ENCODE measurements at regions not wholly inside any gene's neighbourhood (a gene's known extent, or its start where the extent isn't known, plus 50 kb on each side); places are given as distances from the start of the nearest gene placed in this dataset.

DNA sequence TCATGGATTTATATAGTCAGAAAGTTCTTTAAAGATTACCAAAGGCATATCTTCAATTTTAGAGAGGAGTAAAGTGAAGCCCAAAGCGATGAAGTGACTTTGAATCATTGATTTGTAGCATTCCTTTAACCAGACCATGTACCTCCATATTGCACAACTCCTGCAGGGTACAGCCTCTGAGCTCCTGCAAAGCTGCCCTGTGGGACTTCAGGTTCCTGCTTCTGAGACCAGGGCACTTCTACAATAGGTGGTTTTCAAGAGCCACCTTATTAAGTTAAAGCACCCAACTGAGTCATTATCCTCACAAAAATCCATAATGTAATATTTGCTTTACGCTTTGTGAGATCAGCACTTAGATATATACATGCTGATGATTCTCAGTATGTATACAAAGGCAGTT is 270.7 kb upstream of the RGS17 start:
- no peak overlapping the region for H3K27ac ChIP-seq (ENCODE audit: low read depth, low read length, poor library complexity, severe bottlenecking)
- TF ChIP-seq CTCF (conservative IDR thresholded peaks at IDR 0.05; ENCODE audit: low read length) (no peak), EZH2phosphoT487 (IDR thresholded peaks at IDR 0.05; ENCODE audit: borderline replicate concordance, low read depth, low read length) (no peak)
- no peaks in the 10 kb centered on the region for H3K4me1 ChIP-seq (ENCODE audit: insufficient read depth, low read length, poor library complexity, severe bottlenecking)
- no peaks in the 10 kb centered on the region for H4K20me1 ChIP-seq (ENCODE audit: insufficient read depth, low read length)
- no peaks in the 10 kb centered on the region for H3K79me2 ChIP-seq (ENCODE audit: insufficient read depth, low read depth, low read length)
- H3K4me2 ChIP-seq (ENCODE audit: low read length): no peak overlapping the region
- ChIA-PET POLR2A (no interaction called here), CTCF (ENCODE audit: unreplicated experiment) (no interaction called here)
- BruUV-seq (replicated peaks): no TSS peak
- no peaks in the 10 kb centered on the region for H3K9me2 ChIP-seq (ENCODE audit: insufficient read depth, low read length)
- no peak overlapping the region for H2AFZ ChIP-seq (ENCODE audit: low read length)
- intact Hi-C loops (cut with micrococcal nuclease; ENCODE audit: unreplicated experiment): no loop called here
- H3K36me3 ChIP-seq (ENCODE audit: insufficient read depth, low read length): no peaks in the 10 kb centered on the region
- no peak overlapping the region for H3K4me3 ChIP-seq (ENCODE audit: low read depth, low read length, poor library complexity, severe bottlenecking)
- no peak for DNase-seq (ENCODE audit: low spot score)
- no peaks in the 10 kb centered on the region for H3K9me3 ChIP-seq (ENCODE audit: low read length)

- H4K20me1 ChIP-seq (ENCODE audit: insufficient read depth, low read length): no peaks in the 10 kb centered on the region
- DNase-seq (ENCODE audit: low spot score): no peak
- H3K9me2 ChIP-seq (ENCODE audit: insufficient read depth, low read length): no peaks in the 10 kb centered on the region
- H3K4me3 ChIP-seq (ENCODE audit: low read depth, low read length, poor library complexity, severe bottlenecking): no peak overlapping the region
- no peak for TF ChIP-seq EZH2phosphoT487 (IDR thresholded peaks at IDR 0.05; ENCODE audit: borderline replicate concordance, low read depth, low read length)
- no peak for TF ChIP-seq CTCF (conservative IDR thresholded peaks at IDR 0.05; ENCODE audit: low read length)
- H2AFZ ChIP-seq (ENCODE audit: low read length): no peak overlapping the region
- no peak overlapping the region for H3K27ac ChIP-seq (ENCODE audit: low read depth, low read length, poor library complexity, severe bottlenecking)
- ChIA-PET POLR2A (no interaction called here), CTCF (ENCODE audit: unreplicated experiment) (no interaction called here)
- no peak overlapping the region for H3K4me2 ChIP-seq (ENCODE audit: low read length)
- H3K9me3 ChIP-seq (ENCODE audit: low read length): no peaks in the 10 kb centered on the region
- no peaks in the 10 kb centered on the region for H3K36me3 ChIP-seq (ENCODE audit: insufficient read depth, low read length)
- BruUV-seq (replicated peaks): no TSS peak
- no peaks in the 10 kb centered on the region for H3K79me2 ChIP-seq (ENCODE audit: insufficient read depth, low read depth, low read length)
- intact Hi-C loops (cut with micrococcal nuclease; ENCODE audit: unreplicated experiment): no loop called here
- no peaks in the 10 kb centered on the region for H3K4me1 ChIP-seq (ENCODE audit: insufficient read depth, low read length, poor library complexity, severe bottlenecking)
These were observed 261.1 kb upstream of the RGS17 start for GRCh38 chr6:153392156-153392555.

GRCh38 chr6:153373869-153374268 is 242.8 kb upstream of the RGS17 start:
- H3K36me3 ChIP-seq (ENCODE audit: insufficient read depth, low read length): no peaks in the 10 kb centered on the region
- CTCF ChIA-PET (ENCODE audit: unreplicated experiment): no interaction called here
- intact Hi-C loops (cut with micrococcal nuclease; ENCODE audit: unreplicated experiment): no loop called here
- POLR2A ChIA-PET: interaction anchor here (1.0 kb wide), 1 partner anchor 62 kb away, joined by 3 read pairs; no protein-coding TSS in a partner anchor
- H3K4me2 ChIP-seq (ENCODE audit: low read length): no peak overlapping the region
- H3K27ac ChIP-seq (ENCODE audit: low read depth, low read length, poor library complexity, severe bottlenecking): no peak overlapping the region
- H3K79me2 ChIP-seq (ENCODE audit: insufficient read depth, low read depth, low read length): no peaks in the 10 kb centered on the region
- DNase-seq (ENCODE audit: low spot score): no peak
- no TSS peak for BruUV-seq (replicated peaks)
- no peak overlapping the region for H3K4me3 ChIP-seq (ENCODE audit: low read depth, low read length, poor library complexity, severe bottlenecking)
- H3K9me3 ChIP-seq (ENCODE audit: low read length): no peaks in the 10 kb centered on the region
- no peaks in the 10 kb centered on the region for H3K9me2 ChIP-seq (ENCODE audit: insufficient read depth, low read length)
- no peaks in the 10 kb centered on the region for H4K20me1 ChIP-seq (ENCODE audit: insufficient read depth, low read length)
- TF ChIP-seq EZH2phosphoT487 (IDR thresholded peaks at IDR 0.05; ENCODE audit: borderline replicate concordance, low read depth, low read length) (no peak), CTCF (conservative IDR thresholded peaks at IDR 0.05; ENCODE audit: low read length) (no peak)
- no peaks in the 10 kb centered on the region for H3K4me1 ChIP-seq (ENCODE audit: insufficient read depth, low read length, poor library complexity, severe bottlenecking)
- no peak overlapping the region for H2AFZ ChIP-seq (ENCODE audit: low read length)
